Tibial nerve (tissue), 3 donors: ENCODE measurements at regions not wholly inside any gene's neighbourhood (a gene's known extent, or its start where the extent isn't known, plus 50 kb on each side); places are given as distances from the start of the nearest gene placed in this dataset.

Experiments
- POLR2A ChIP-seq, 2 donors: fragments of 450-650 bp; IDR thresholded peaks; one replicate each; pipeline ENCODE4 v1.6.1; 2017; ENCODE audit warnings: antibody characterized with exemption in 2 of 2, mild to moderate bottlenecking in 2 of 2, moderate library complexity in 2 of 2
- TF ChIP-seq, protein P1 (sequence below), 5 experiments: fragments of 200-600 bp in 3 of 5; fragments of 450-650 bp in 2 of 5; sonication (generic) in 3 of 5; IDR thresholded peaks; one replicate each; pipeline ENCODE4 v1.5.1; 2016 to 2019; ENCODE audit warnings: antibody characterized with exemption in 5 of 5, mild to moderate bottlenecking in 3 of 5, moderate library complexity in 2 of 5

- TF ChIP-seq, protein P1, sequence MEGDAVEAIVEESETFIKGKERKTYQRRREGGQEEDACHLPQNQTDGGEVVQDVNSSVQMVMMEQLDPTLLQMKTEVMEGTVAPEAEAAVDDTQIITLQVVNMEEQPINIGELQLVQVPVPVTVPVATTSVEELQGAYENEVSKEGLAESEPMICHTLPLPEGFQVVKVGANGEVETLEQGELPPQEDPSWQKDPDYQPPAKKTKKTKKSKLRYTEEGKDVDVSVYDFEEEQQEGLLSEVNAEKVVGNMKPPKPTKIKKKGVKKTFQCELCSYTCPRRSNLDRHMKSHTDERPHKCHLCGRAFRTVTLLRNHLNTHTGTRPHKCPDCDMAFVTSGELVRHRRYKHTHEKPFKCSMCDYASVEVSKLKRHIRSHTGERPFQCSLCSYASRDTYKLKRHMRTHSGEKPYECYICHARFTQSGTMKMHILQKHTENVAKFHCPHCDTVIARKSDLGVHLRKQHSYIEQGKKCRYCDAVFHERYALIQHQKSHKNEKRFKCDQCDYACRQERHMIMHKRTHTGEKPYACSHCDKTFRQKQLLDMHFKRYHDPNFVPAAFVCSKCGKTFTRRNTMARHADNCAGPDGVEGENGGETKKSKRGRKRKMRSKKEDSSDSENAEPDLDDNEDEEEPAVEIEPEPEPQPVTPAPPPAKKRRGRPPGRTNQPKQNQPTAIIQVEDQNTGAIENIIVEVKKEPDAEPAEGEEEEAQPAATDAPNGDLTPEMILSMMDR (IDR thresholded peaks at IDR 0.05): no peak
- TF ChIP-seq POLR2A (IDR thresholded peaks at IDR 0.05): no peak
Measured at GRCh38 chr1:82759035-82759434, 958.3 kb downstream of the ADGRL2 start.
